GM18502 (cell line): ENCODE measurements at regions not wholly inside any gene's neighbourhood (a gene's known extent, or its start where the extent isn't known, plus 50 kb on each side); places are given as distances from the start of the nearest gene placed in this dataset.
"Not testable (repeated sequence)": the region's sequence is repeated elsewhere in the genome, so short reads cannot be mapped to it uniquely, and the experiment has no call there.

Experiments used
- ATAC-seq: cut with Tn5 transposase; IDR thresholded peaks from one replicate; pipeline ENCODE4 v1.9.1; 2021; ENCODE audit warnings: mild to moderate bottlenecking; ENCODE audit not compliant: unreplicated experiment, poor library complexity

- no peak for ATAC-seq
These were observed 280.0 kb upstream of the RASGEF1B start for GRCh38 chr4:81751531-81752289.

GRCh38 chr4:81747242-81747930 is 275.7 kb upstream of the RASGEF1B start:
- ATAC-seq: no peak

- ATAC-seq: no peak
These were observed 275.1 kb upstream of the RASGEF1B start for GRCh38 chr4:81746773-81747172.

GRCh38 chr4:81746071-81746470 is 274.4 kb upstream of the RASGEF1B start:
- ATAC-seq: no peak

GRCh38 chr4:81745050-81745449 is 273.3 kb upstream of the RASGEF1B start:
- ATAC-seq: no peak

- ATAC-seq: no peak
These were observed 272.2 kb upstream of the RASGEF1B start for GRCh38 chr4:81743731-81744435.

- ATAC-seq: no peak
These were observed 268.8 kb upstream of the RASGEF1B start for GRCh38 chr4:81740487-81740886.

GRCh38 chr4:81738891-81739290 is 267.2 kb upstream of the RASGEF1B start:
- ATAC-seq: no peak

- no peak for ATAC-seq
These were observed 266.3 kb upstream of the RASGEF1B start for GRCh38 chr4:81737865-81738559.

- ATAC-seq: no peak
These were observed 264.6 kb upstream of the RASGEF1B start for GRCh38 chr4:81736324-81736723.

GRCh38 chr4:81732980-81733379 is 261.3 kb upstream of the RASGEF1B start:
- no peak for ATAC-seq

GRCh38 chr4:81724925-81725329 is 253.2 kb upstream of the RASGEF1B start:
- ATAC-seq: peak; percentile 99

GRCh38 chr4:81723927-81724587 is 252.3 kb upstream of the RASGEF1B start:
- ATAC-seq: no peak

- no peak for ATAC-seq
These were observed 251.5 kb upstream of the RASGEF1B start for GRCh38 chr4:81723019-81723884.

- ATAC-seq: no peak
These were observed 250.7 kb upstream of the RASGEF1B start for GRCh38 chr4:81722290-81722851.

- ATAC-seq: no peak
These were observed 244.1 kb upstream of the RASGEF1B start for GRCh38 chr4:81715757-81716156.

GRCh38 chr4:81715357-81715756 is 243.7 kb upstream of the RASGEF1B start:
- ATAC-seq: not testable (repeated sequence)

GRCh38 chr4:81714291-81714690 is 242.6 kb upstream of the RASGEF1B start:
- no peak for ATAC-seq

- ATAC-seq: no peak
These were observed 241.0 kb upstream of the RASGEF1B start for GRCh38 chr4:81712714-81713113.
